NCI-H446 (cell line): ENCODE measurements at regions not wholly inside any gene's neighbourhood (a gene's known extent, or its start where the extent isn't known, plus 50 kb on each side); places are given as distances from the start of the nearest gene placed in this dataset.

Source experiments
- DNase-seq, 2 experiments: peaks; one replicate each; lab custom pipeline; 2025; lab: John Stamatoyannopoulos, UW

GRCh38 chr3:176932433-176932832 lies 264.8 kb downstream of the TBL1XR1 start:
- peak; percentile 74 to 86 for DNase-seq

GRCh38 chr3:176931991-176932390 lies 265.3 kb downstream of the TBL1XR1 start:
- DNase-seq: no peak

GRCh38 chr3:176930942-176931341 lies 266.3 kb downstream of the TBL1XR1 start:
- DNase-seq: no peak

- DNase-seq: no peak
Measured at GRCh38 chr3:176928582-176928931, 268.7 kb downstream of the TBL1XR1 start.

- DNase-seq: no peak
Measured at GRCh38 chr3:176927706-176928581, 269.3 kb downstream of the TBL1XR1 start.

GRCh38 chr3:176927280-176927679 lies 270.0 kb downstream of the TBL1XR1 start:
- DNase-seq: no peak

GRCh38 chr3:176926688-176927087 lies 270.6 kb downstream of the TBL1XR1 start:
- DNase-seq: no peak

GRCh38 chr3:176926034-176926433 lies 271.2 kb downstream of the TBL1XR1 start:
- no peak for DNase-seq

- DNase-seq: no peak
Measured at GRCh38 chr3:176920766-176921160, 276.5 kb downstream of the TBL1XR1 start.

- DNase-seq: peak in 1 of 2 experiments; percentile 9
Measured at GRCh38 chr3:176919836-176920765, 277.2 kb downstream of the TBL1XR1 start.

GRCh38 chr3:176916777-176917176 lies 280.5 kb downstream of the TBL1XR1 start:
- DNase-seq: no peak

- DNase-seq: no peak
Measured at GRCh38 chr3:176914764-176915163, 282.5 kb downstream of the TBL1XR1 start.

GRCh38 chr3:176911579-176911978 lies 285.7 kb downstream of the TBL1XR1 start:
- DNase-seq: no peak

- no peak for DNase-seq
Measured at GRCh38 chr3:176909044-176909443, 288.2 kb downstream of the TBL1XR1 start.

GRCh38 chr3:176906046-176906905 lies 291.0 kb downstream of the TBL1XR1 start:
- DNase-seq: peak; percentile 98 to 99

- no peak for DNase-seq
Measured at GRCh38 chr3:176905331-176905730, 292.0 kb downstream of the TBL1XR1 start.

- no peak for DNase-seq
Measured at GRCh38 chr3:176904506-176904905, 292.8 kb downstream of the TBL1XR1 start.

- DNase-seq: no peak
Measured at GRCh38 chr3:176896640-176897039, 300.6 kb downstream of the TBL1XR1 start.

GRCh38 chr3:176896165-176896564 lies 301.1 kb downstream of the TBL1XR1 start:
- DNase-seq: no peak

GRCh38 chr3:176879710-176880109 lies 317.6 kb downstream of the TBL1XR1 start:
- no peak for DNase-seq

GRCh38 chr3:176873261-176873660 lies 324.0 kb downstream of the TBL1XR1 start:
- no peak for DNase-seq

GRCh38 chr3:176872771-176873209 lies 324.5 kb downstream of the TBL1XR1 start:
- DNase-seq: peak in 1 of 2 experiments; percentile 71
